ENCODE measurements at regions not wholly inside any gene's neighbourhood (a gene's known extent, or its start where the extent isn't known, plus 50 kb on each side); places are given as distances from the start of the nearest gene placed in this dataset.

- ChIA-PET CTCF (no interaction called here), POLR2A (ENCODE audit: unreplicated experiment) (no interaction called here)
- Histone ChIP-seq H3K9ac (ENCODE audit: low read depth, low read length) (no peak overlapping the region), H3K4ac (ENCODE audit: low read depth, low read length) (no peak overlapping the region), H3K36me3 (ENCODE audit: control insufficient read depth, insufficient read depth, low read length) (no peaks in the 10 kb centered on the region), H3K9me3 (ENCODE audit: control insufficient read depth, insufficient read depth, low read length) (peaks cover 2% of the 10 kb centered on the region; the same call in 1 of the 2 replicates), H4K91ac (ENCODE audit: insufficient read depth, low read depth, low read length) (no peak overlapping the region), H2BK15ac (ENCODE audit: low read depth, low read length) (no peak overlapping the region), H3K27ac (ENCODE audit: insufficient read depth, low read length) (no peak overlapping the region), H4K5ac (ENCODE audit: low read depth, low read length) (no peak overlapping the region), H3K56ac (ENCODE audit: extremely low read depth, insufficient read depth, low read length) (no peak overlapping the region), H2AK5ac (ENCODE audit: low read depth, low read length) (no peak overlapping the region), H2AFZ (replicated peaks; ENCODE audit: low read length, poor library complexity) (no peak overlapping the region), H3K4me1 (ENCODE audit: control insufficient read depth, insufficient read depth, low read length) (no peaks in the 10 kb centered on the region), H3K9me1 (ENCODE audit: insufficient read depth, low read length) (no peaks in the 10 kb centered on the region), H2BK5ac (ENCODE audit: low read depth, low read length, poor library complexity, severe bottlenecking) (no peak overlapping the region), H2BK120ac (ENCODE audit: low read depth, low read length) (no peak overlapping the region), H3K4me3 (ENCODE audit: insufficient read depth, low read depth, low read length) (no peak overlapping the region), H3K27me3 (ENCODE audit: control insufficient read depth, insufficient read depth, low read length) (no peaks in the 10 kb centered on the region), H3K14ac (replicated peaks; ENCODE audit: low read depth, low read length) (no peak overlapping the region), H3K79me1 (ENCODE audit: low read depth in 1 of 2, low read length in 2 of 2) (no peaks in the 10 kb centered on the region), H3K4me2 (ENCODE audit: low read depth, low read length) (no peak overlapping the region), H2AK9ac (replicated peaks; ENCODE audit: low read depth, low read length, poor library complexity) (no peak overlapping the region), H4K8ac (ENCODE audit: low read depth in 2 of 2, low read length in 2 of 2) (no peak overlapping the region), H3K18ac (ENCODE audit: low read depth, low read length) (no peak overlapping the region), H2BK20ac (ENCODE audit: low read depth, low read length) (no peak overlapping the region), H4K20me1 (ENCODE audit: insufficient read depth, low read length) (no peaks in the 10 kb centered on the region), H3K23ac (ENCODE audit: low read depth, low read length) (no peak overlapping the region)
- DNase-seq: no peak
- dilution Hi-C loops (cut with HindIII; ENCODE audit: low sequenced_read_pairs, unreplicated experiment): no loop called here
- intact Hi-C loops (cut with micrococcal nuclease): no loop called here
- no peak for ATAC-seq (ENCODE audit: low read depth)
- in situ Hi-C loops (cut with MboI; ENCODE audit: low sequenced_read_pairs): no loop called here
- 100% methylated on average over 1 of the region's 8 CpGs; no CpG with 5 or more reads in 1 of the 2 experiments for WGBS, 2 experiments (ENCODE audit: extremely low coverage in 2 of 2, insufficient read length in 1 of 2)
- TF ChIP-seq POLR2A (IDR thresholded peaks at IDR 0.05; ENCODE audit: low read depth, low read length): no peak
- TF ChIP-seq NFE2L2 (IDR thresholded peaks at IDR 0.05; ENCODE audit: low read depth, low read length): no peak
- no peak for TF ChIP-seq USF2 (IDR thresholded peaks at IDR 0.05; ENCODE audit: low read depth, low read length)
- no peak for TF ChIP-seq MAZ (IDR thresholded peaks at IDR 0.05; ENCODE audit: borderline replicate concordance, low read depth, low read length)
- no TSS peak for BruUV-seq (replicated peaks)
These were observed 217.9 kb upstream of the PSMD7 start for GRCh38 chr16:74078511-74079231.
